NB4 (cell line): ENCODE measurements at regions not wholly inside any gene's neighbourhood (a gene's known extent, or its start where the extent isn't known, plus 50 kb on each side); places are given as distances from the start of the nearest gene placed in this dataset.

ENCODE experiments used
- DNase-seq: peaks from one replicate; pipeline ENCODE4 v3.0.0; 2010; ENCODE audit warnings: low read depth
- H3K4me3 ChIP-seq: one replicate; pipeline ENCODE4 v1.5.1; 2011; ENCODE audit warnings: mild to moderate bottlenecking, low read depth, low read length, moderate library complexity
- MYC ChIP-seq: IDR thresholded peaks from 2 replicates; pipeline ENCODE4 v1.6.1; 2011; ENCODE audit warnings: low read depth, low read length
- POLR2A ChIP-seq: IDR thresholded peaks from 2 replicates; pipeline ENCODE4 v1.6.1; 2011; ENCODE audit warnings: mild to moderate bottlenecking; ENCODE audit not compliant: insufficient read length; ENCODE audit errors: extremely low read depth
- TF ChIP-seq, protein P1 (sequence below): IDR thresholded peaks from one replicate; pipeline ENCODE4 v1.5.1; 2012; ENCODE audit warnings: low read depth, low read length
- TF ChIP-seq, protein P2 (sequence below): IDR thresholded peaks from 2 replicates; pipeline ENCODE4 v1.6.1; 2011; ENCODE audit warnings: low read depth, low read length

DNA sequence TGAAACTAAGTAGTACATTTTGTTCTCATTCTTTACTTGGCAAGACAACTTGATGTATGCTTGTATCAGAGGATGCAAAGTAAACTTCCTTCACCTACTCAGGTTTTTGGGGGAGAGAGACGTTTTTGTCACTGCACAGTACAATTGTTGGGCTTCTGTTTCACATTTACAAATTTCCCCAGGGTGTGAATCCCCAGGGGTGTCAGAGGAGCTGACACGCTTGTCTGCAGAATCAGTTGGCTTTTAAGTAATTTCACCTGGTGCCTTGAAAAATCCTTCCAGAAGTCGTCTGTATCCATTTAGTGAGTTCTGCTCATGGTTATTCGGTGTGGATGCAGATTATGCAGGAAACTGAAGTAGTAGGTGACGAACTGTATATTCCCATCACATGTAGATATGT, 1227.7 kb upstream of the CELF2 start:
- DNase-seq: no peak
- TF ChIP-seq, protein P1, sequence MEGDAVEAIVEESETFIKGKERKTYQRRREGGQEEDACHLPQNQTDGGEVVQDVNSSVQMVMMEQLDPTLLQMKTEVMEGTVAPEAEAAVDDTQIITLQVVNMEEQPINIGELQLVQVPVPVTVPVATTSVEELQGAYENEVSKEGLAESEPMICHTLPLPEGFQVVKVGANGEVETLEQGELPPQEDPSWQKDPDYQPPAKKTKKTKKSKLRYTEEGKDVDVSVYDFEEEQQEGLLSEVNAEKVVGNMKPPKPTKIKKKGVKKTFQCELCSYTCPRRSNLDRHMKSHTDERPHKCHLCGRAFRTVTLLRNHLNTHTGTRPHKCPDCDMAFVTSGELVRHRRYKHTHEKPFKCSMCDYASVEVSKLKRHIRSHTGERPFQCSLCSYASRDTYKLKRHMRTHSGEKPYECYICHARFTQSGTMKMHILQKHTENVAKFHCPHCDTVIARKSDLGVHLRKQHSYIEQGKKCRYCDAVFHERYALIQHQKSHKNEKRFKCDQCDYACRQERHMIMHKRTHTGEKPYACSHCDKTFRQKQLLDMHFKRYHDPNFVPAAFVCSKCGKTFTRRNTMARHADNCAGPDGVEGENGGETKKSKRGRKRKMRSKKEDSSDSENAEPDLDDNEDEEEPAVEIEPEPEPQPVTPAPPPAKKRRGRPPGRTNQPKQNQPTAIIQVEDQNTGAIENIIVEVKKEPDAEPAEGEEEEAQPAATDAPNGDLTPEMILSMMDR: no peak
- no peak for TF ChIP-seq POLR2A
- TF ChIP-seq, protein P2, sequence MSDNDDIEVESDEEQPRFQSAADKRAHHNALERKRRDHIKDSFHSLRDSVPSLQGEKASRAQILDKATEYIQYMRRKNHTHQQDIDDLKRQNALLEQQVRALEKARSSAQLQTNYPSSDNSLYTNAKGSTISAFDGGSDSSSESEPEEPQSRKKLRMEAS: no peak
- TF ChIP-seq MYC: no peak
- H3K4me3 ChIP-seq: no peak overlapping the region

DNA sequence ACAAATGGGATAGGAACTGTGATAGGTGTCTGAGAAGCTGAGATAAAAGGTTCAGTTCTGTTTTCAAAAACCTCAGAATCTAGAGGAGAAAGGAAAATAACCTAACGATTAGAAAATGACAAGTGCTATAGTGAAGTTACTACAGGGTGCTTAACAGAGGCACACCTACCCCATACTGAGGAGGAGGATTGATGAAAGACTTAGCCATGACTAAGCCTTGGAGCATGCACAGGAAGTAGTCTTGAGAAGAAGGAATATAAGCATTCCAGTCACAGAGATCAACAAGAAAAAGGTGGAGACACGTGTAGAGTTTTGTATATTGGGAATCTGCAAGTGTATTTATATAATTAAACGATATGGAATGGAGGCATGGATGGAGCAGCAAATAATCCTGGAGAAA, 1225.5 kb upstream of the CELF2 start:
- no peak overlapping the region for H3K4me3 ChIP-seq
- TF ChIP-seq MYC: no peak
- TF ChIP-seq, protein P2: no peak
- TF ChIP-seq, protein P1: no peak
- no peak for TF ChIP-seq POLR2A
- no peak for DNase-seq

DNA sequence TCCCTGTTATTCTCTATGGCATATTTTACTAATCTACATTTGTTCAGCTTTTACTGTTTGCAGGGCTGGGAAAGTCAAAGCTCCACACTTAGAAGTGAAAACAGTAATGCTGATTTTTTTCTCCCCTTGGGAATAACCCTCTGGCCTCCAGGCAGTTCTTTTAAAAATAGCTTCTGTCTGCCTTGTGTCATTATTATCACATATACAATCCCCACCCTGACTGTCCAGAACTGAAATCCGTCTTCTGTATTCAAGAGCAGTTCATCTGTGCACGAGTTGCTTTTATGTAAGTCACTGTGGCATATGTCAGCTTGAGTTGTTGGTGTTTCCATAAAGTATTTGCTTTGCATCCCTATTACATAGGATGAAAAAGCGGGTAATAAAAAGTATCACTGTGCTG, 1221.1 kb upstream of the CELF2 start:
- TF ChIP-seq, protein P2: no peak
- TF ChIP-seq, protein P1: no peak
- TF ChIP-seq MYC: no peak
- no peak for TF ChIP-seq POLR2A
- no peak for DNase-seq
- H3K4me3 ChIP-seq: no peak overlapping the region

DNA sequence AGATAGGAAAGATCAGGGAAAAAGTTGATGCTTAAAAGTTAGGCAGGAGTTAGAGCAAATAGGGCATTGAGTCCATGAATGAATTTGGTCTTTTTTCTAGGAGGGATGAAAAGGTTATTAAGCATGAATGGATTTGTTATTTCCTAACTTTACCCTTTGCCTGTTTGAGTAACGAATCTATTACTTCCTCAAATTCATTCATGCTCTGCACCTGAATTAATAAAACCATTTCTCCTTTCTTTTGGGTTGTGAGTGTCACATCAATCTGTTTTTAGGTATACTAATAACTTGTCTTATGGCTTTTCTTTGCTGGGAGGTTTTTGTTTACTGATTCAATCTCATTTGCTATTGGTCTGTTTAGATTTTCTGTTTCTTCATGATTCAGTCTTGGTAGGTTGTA, 1217.7 kb upstream of the CELF2 start:
- TF ChIP-seq, protein P1: no peak
- TF ChIP-seq, protein P2: no peak
- TF ChIP-seq POLR2A: no peak
- TF ChIP-seq MYC: no peak

DNA sequence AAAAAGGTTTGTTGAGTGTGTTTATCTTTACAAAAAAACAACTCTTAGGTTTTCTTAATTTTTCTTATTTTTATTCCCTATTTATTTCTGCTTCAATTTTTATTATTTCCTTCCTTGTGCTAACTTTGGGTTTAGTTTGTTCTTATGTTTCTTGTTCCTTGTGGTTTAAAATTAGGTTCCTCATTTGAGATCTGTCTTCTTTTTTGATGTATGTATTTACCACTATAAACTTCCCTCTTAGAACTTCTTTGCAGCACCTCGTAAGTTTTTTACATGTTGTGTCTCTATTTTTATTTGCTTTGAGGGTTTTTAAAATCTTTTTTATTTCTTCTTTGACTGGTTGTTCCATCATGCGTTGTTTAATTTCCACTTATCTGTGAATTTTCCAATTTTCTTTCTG, 1217.1 kb upstream of the CELF2 start:
- TF ChIP-seq POLR2A: no peak
- TF ChIP-seq, protein P1: no peak
- TF ChIP-seq, protein P2: no peak
- no peak for TF ChIP-seq MYC
- H3K4me3 ChIP-seq: no peak overlapping the region
- DNase-seq: no peak

More for the DNA sequence above, 1217.7 kb upstream of the CELF2 start:
- no peak overlapping the region for H3K4me3 ChIP-seq
- DNase-seq: no peak

DNA sequence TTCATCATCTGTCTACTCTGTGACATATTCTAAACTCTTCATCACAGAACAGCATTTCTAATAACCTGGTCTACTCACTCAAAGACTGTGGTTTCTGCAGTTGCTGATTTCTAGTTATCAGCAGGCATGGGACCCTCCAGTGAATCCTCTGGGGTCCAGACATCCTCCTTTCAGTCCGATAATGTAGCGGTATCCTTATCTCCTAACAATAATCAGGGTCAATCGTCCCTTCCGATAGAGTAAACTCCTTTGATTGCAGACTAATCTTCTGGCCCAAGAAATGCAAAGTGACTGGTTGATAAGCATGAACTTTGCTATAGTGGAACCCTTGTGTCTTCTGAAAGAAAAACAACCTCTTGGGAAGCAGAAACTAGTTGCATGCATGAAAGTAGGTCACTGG, 1209.8 kb upstream of the CELF2 start:
- TF ChIP-seq POLR2A (no peak), MYC (no peak)
- TF ChIP-seq, protein P1: no peak
- TF ChIP-seq, protein P2: no peak
- no peak for DNase-seq
- no peak overlapping the region for H3K4me3 ChIP-seq
